ENCODE measurements at regions not wholly inside any gene's neighbourhood (a gene's known extent, or its start where the extent isn't known, plus 50 kb on each side); places are given as distances from the start of the nearest gene placed in this dataset.
A peak's percentile ranks its signal among the peaks of the same experiment; 100 is the strongest.
"Not testable (repeated sequence)": the region's sequence is repeated elsewhere in the genome, so short reads cannot be mapped to it uniquely, and the experiment has no call there.

GRCh38 chr4:106529348-106530023 is 160.9 kb upstream of the GIMD1 start:
- no peak for FAIRE-seq

GRCh38 chr4:106527316-106527715 is 158.7 kb upstream of the GIMD1 start:
- no peak for FAIRE-seq
- DNase-seq (ENCODE audit: low spot score) = no peak

More at GRCh38 chr4:106529348-106530023, 160.9 kb upstream of the GIMD1 start:
- no peak for DNase-seq (ENCODE audit: low spot score)

- not testable (repeated sequence) for FAIRE-seq; DNase-seq (ENCODE audit: low spot score)
These were observed 156.8 kb upstream of the GIMD1 start for GRCh38 chr4:106525425-106525824.

GRCh38 chr4:106524772-106525171 is 156.2 kb upstream of the GIMD1 start:
- not testable (repeated sequence) for FAIRE-seq; DNase-seq (ENCODE audit: low spot score)

GRCh38 chr4:106522839-106523238 is 154.3 kb upstream of the GIMD1 start:
- DNase-seq (ENCODE audit: low spot score) = no peak
- no peak for FAIRE-seq

GRCh38 chr4:106512706-106513105 is 144.1 kb upstream of the GIMD1 start:
- FAIRE-seq = no peak
- DNase-seq (ENCODE audit: low spot score) = no peak

- no peak for FAIRE-seq
- no peak for DNase-seq (ENCODE audit: low spot score)
These were observed 138.9 kb upstream of the GIMD1 start for GRCh38 chr4:106507440-106507839.

- FAIRE-seq = no peak
These were observed 134.8 kb upstream of the GIMD1 start for GRCh38 chr4:106503116-106504050.

GRCh38 chr4:106502106-106502699 is 133.6 kb upstream of the GIMD1 start:
- DNase-seq (ENCODE audit: low spot score) (peak; percentile 31), FAIRE-seq (no peak)

More at GRCh38 chr4:106503116-106504050, 134.8 kb upstream of the GIMD1 start:
- no peak for DNase-seq (ENCODE audit: low spot score)

- DNase-seq (ENCODE audit: low spot score) (no peak), FAIRE-seq (no peak)
These were observed 128.7 kb upstream of the GIMD1 start for GRCh38 chr4:106497271-106497670.

- FAIRE-seq (no peak), DNase-seq (ENCODE audit: low spot score) (no peak)
These were observed 127.5 kb upstream of the GIMD1 start for GRCh38 chr4:106496061-106496460.

GRCh38 chr4:106495476-106495875 is 126.9 kb upstream of the GIMD1 start:
- no peak for DNase-seq (ENCODE audit: low spot score)
- no peak for FAIRE-seq

GRCh38 chr4:106494066-106494465 is 125.5 kb upstream of the GIMD1 start:
- DNase-seq (ENCODE audit: low spot score) = peak; percentile 20
- FAIRE-seq = no peak

GRCh38 chr4:106493086-106493485 is 124.5 kb upstream of the GIMD1 start:
- no peak for DNase-seq (ENCODE audit: low spot score)
- no peak for FAIRE-seq

GRCh38 chr4:106486533-106486932 is 118.0 kb upstream of the GIMD1 start:
- no peak for DNase-seq (ENCODE audit: low spot score)
- no peak for FAIRE-seq

GRCh38 chr4:106481801-106482200 is 113.2 kb upstream of the GIMD1 start:
- no peak for DNase-seq (ENCODE audit: low spot score)
- no peak for FAIRE-seq

GRCh38 chr4:106478152-106478551 is 109.6 kb upstream of the GIMD1 start:
- DNase-seq (ENCODE audit: low spot score) = no peak
- no peak for FAIRE-seq

- FAIRE-seq (no peak), DNase-seq (ENCODE audit: low spot score) (no peak)
These were observed 108.2 kb upstream of the GIMD1 start for GRCh38 chr4:106476741-106477140.

- DNase-seq (ENCODE audit: low spot score) (no peak), FAIRE-seq (no peak)
These were observed 104.9 kb upstream of the GIMD1 start for GRCh38 chr4:106473515-106473914.

GRCh38 chr4:106471151-106471550 is 102.6 kb upstream of the GIMD1 start:
- no peak for FAIRE-seq

GRCh38 chr4:106463622-106464021 is 95.0 kb upstream of the GIMD1 start:
- FAIRE-seq = no peak
- no peak for DNase-seq (ENCODE audit: low spot score)

More at GRCh38 chr4:106471151-106471550, 102.6 kb upstream of the GIMD1 start:
- no peak for DNase-seq (ENCODE audit: low spot score)

- no peak for FAIRE-seq
- no peak for DNase-seq (ENCODE audit: low spot score)
These were observed 86.0 kb upstream of the GIMD1 start for GRCh38 chr4:106454581-106454980.

Measured in RCC 7860 (cell line).